ENCODE measurements at regions not wholly inside any gene's neighbourhood (a gene's known extent, or its start where the extent isn't known, plus 50 kb on each side); places are given as distances from the start of the nearest gene placed in this dataset.

- no peak for DNase-seq (ENCODE audit: extremely low read depth, low read depth)
- TF ChIP-seq CTCF (IDR thresholded peaks at IDR 0.05; ENCODE audit: low read depth, low read length, missing control alignments), result no peak
These were observed 97.9 kb downstream of the PXDC1 start for GRCh38 chr6:3653528-3654070.

GRCh38 chr6:3651698-3652229 is 99.7 kb downstream of the PXDC1 start:
- no peak overlapping the region for H3K4me3 ChIP-seq (replicated peaks; ENCODE audit: low read depth, low read length)
- no peak for TF ChIP-seq CTCF (IDR thresholded peaks at IDR 0.05; ENCODE audit: low read depth, low read length, missing control alignments)
- DNase-seq (ENCODE audit: extremely low read depth, low read depth), result no peak

More at GRCh38 chr6:3653528-3654070, 97.9 kb downstream of the PXDC1 start:
- no peak overlapping the region for H3K4me3 ChIP-seq (replicated peaks; ENCODE audit: low read depth, low read length)

GRCh38 chr6:3650959-3651697 is 100.4 kb downstream of the PXDC1 start:
- DNase-seq (ENCODE audit: extremely low read depth, low read depth), result no peak
- no peak for TF ChIP-seq CTCF (IDR thresholded peaks at IDR 0.05; ENCODE audit: low read depth, low read length, missing control alignments)
- H3K4me3 ChIP-seq (replicated peaks; ENCODE audit: low read depth, low read length), result no peak overlapping the region

GRCh38 chr6:3650076-3650958 is 101.2 kb downstream of the PXDC1 start:
- no peak for DNase-seq (ENCODE audit: extremely low read depth, low read depth)
- no peak for TF ChIP-seq CTCF (IDR thresholded peaks at IDR 0.05; ENCODE audit: low read depth, low read length, missing control alignments)
- no peak overlapping the region for H3K4me3 ChIP-seq (replicated peaks; ENCODE audit: low read depth, low read length)

- no peak for DNase-seq (ENCODE audit: extremely low read depth, low read depth)
- H3K4me3 ChIP-seq (replicated peaks; ENCODE audit: low read depth, low read length), result no peak overlapping the region
- TF ChIP-seq CTCF (IDR thresholded peaks at IDR 0.05; ENCODE audit: low read depth, low read length, missing control alignments), result no peak
These were observed 102.8 kb downstream of the PXDC1 start for GRCh38 chr6:3648724-3649123.

- no peak for DNase-seq (ENCODE audit: extremely low read depth, low read depth)
- H3K4me3 ChIP-seq (replicated peaks; ENCODE audit: low read depth, low read length), result no peak overlapping the region
- TF ChIP-seq CTCF (IDR thresholded peaks at IDR 0.05; ENCODE audit: low read depth, low read length, missing control alignments), result no peak
These were observed 104.7 kb downstream of the PXDC1 start for GRCh38 chr6:3646616-3647362.
